IPS-11a (cell line): ENCODE measurements at regions not wholly inside any gene's neighbourhood (a gene's known extent, or its start where the extent isn't known, plus 50 kb on each side); places are given as distances from the start of the nearest gene placed in this dataset.

Experiments
- H3K4me3 ChIP-seq: one replicate; pipeline ENCODE4 v1.5.1; 2013; ENCODE audit warnings: low read depth, low read length, control low read depth

DNA sequence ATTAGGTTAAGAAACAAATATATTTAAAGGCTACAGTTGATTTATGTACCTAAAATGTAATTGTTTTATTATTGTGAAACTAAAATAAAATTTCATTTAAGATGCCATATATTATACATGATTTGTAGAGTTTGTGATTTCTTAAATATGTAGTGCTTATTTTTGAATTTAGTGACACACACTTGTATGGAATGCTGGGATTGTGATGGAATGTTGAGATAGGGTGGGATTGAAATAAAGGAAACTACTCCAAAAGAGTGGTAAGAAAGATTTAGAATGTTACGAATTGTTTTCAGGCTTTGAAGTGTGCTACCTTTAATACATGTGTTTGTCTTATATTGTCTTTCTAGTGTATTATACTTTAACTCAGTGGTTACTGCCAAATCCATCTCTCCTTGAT lies 330.3 kb upstream of the PITX2 start:
- H3K4me3 ChIP-seq, result no peak overlapping the region

DNA sequence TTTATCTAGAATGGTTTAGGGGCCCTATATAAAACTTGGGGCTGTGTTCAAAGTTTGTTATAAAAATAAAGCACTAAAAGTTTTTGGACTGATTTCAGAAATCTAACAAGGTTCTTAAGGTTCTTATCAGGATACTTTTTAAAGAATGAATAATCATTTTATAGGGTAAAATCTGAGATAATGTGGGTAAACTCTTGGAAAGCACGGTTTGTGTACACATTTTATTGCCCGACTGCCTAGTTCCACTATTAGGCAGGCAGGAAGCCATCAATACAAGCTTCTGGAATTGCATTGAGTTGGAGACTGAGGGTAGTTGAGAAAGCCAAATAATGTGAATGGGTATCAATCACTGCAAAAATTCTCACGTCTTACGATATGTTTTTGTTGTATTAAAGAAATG lies 331.0 kb upstream of the PITX2 start:
- H3K4me3 ChIP-seq, result no peak overlapping the region

DNA sequence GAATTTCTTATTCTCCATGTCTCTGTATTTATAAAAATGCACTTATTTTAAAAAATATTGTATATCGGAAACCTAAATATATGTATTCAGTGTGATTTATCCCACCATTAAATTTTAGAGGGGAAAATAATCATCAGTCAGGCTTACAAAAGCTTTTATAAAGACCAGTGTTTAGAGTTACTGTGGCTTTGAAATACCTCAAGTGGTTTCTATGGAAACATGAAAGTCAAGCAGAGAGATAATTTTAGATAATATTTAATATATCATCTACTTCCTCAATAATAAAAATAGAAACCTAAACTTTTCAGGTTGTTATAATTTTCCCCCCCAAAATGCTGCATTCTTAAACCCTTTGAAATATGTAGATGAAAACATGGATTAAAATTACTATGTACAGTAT lies 332.9 kb upstream of the PITX2 start:
- no peak overlapping the region for H3K4me3 ChIP-seq

DNA sequence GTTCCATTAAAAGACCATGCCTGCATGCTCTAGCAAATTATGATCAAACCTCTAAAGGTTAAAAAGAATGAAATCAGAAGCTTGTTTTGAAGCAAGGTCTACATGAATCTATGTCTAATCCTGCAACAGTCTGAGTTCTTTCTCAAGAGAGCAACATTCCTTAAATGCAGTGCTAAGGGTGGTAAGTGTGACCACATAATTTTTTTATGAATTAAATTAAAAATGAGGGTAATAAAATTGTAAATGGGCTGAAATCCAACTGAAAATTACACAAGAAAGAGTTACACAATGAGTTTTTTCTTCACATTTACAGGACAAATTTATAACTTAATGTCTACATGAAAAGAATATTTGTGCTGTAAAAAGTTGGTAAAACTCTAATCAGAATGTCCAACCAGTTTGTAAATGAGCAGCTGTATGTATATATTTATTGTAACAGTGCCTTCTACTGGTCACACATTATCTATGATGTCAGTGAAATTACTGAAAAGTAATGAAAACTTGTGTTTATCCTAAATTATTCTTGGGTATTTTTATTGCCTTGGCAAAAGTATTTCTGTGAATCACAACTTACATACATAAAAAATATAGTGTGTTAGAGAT lies 336.3 kb upstream of the PITX2 start:
- H3K4me3 ChIP-seq, result no peak overlapping the region

DNA sequence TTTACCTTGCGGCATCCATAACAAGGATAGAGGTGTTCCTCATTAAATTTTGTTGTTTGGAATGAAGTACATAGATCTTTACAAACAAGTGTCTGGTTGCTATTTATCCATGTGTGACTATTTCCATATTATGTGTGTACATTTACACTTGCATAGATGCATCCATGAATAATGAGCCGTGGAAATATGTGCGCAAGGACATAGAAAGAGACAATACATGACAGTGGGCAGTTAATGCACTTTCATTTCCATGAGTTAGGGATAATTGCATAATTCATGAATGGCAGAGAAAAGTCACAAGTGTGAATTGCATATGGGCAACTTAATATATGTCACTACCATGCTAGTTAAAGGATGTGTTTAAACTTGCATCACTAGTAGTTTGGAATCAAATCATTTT lies 338.2 kb upstream of the PITX2 start:
- no peak overlapping the region for H3K4me3 ChIP-seq

DNA sequence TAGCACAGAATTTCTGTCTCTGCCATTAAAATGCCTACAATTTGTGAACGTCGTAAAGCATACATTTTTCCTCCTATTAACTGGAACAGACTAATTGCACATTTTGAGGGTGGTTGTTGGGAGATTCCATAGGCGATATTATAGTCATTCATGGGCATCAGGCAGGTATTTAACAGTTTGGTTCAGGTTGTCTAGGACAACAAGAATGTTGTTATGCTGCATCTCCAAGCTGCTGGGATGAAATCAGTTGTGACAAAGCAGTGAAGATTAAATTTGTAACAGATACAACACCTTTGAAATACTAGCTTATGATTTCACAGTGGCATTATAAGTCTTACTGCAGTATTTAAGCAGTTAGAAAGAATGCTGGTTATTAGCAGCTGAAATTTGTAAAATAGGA lies 339.7 kb upstream of the PITX2 start:
- no peak overlapping the region for H3K4me3 ChIP-seq

DNA sequence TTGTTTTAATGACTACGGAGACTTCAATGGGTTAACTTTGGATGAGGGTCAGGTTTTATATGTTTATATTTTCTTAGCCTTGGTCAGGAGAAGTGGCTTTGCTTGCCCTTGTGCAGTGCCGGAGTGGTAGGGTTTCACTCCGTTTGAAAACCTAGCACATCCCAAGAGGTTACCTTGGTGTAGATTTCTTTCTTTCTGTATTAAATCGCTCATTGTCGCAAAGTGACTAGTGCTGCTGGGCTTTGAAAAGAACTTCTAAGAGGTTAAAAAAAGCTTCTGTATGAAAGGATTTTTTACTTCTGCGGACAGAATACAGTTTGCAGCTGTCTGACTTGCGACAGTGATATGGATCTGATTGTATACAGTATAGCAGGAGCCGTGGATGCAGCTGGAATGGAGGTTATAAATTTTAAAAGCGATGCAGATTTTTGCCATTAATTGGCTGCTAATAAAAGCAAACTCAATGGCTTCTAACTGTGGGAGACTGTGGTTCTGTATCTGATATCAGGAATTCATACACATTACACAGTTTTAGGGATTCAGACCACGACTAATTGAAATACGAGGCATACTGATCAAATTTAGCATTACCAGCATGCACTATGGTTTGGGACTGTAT lies 340.9 kb upstream of the PITX2 start:
- no peak overlapping the region for H3K4me3 ChIP-seq

DNA sequence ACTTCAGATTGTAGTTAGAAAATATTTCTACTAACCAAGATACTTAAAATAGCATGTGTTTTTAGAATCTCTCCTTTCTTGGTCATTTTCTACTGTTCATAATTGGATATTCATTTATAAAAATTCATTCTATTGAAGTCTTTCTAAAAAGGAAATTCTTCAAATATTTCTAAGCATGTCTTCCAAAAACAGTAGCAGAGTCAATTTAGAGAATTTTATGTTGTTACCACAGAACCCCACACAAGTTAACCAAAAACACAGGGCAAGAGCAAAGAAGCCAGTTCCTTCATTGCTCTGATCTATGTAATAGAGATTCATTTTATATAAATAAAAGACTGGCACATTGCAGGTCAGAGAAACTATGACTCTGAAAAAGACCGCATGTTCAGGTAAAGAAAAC lies 345.1 kb upstream of the PITX2 start:
- H3K4me3 ChIP-seq, result no peak overlapping the region

DNA sequence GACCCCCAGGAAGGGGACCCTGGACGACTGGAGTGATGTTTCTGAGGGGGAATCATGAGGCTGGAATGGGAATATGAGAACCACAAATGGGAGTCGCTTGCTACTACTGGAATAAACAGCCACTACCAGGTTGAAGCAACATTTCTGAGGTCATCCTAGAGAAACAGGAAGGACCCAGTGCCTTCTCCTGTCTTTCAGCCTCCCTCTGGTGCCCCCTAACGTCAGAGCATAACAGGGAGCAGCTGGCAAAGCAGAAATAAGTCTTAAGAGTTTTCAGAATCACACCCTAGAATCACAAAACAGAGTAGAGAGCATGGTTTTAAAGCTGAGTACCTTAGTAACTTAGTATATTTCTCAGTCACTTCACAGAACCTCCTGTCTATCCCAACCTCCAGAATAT lies 347.8 kb upstream of the PITX2 start:
- H3K4me3 ChIP-seq, result no peak overlapping the region

DNA sequence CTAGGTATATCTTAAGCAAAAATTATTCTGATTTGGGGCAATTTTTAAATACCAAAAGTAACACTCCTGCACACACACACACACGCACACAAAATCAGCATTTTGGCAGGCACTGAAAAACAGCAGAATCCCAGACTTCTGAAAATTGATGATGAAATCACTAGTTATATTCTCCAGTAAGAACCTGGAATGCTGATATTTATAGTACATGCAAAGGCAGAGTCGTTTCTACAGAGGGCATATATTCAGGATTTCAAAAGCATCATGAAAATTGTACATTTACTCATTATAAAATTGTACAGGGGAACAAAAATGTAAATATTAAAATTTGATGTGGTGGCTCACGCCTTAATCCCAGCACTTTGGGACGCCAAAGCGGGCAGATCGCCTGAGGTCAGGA lies 352.5 kb upstream of the PITX2 start:
- H3K4me3 ChIP-seq, result no peak overlapping the region

DNA sequence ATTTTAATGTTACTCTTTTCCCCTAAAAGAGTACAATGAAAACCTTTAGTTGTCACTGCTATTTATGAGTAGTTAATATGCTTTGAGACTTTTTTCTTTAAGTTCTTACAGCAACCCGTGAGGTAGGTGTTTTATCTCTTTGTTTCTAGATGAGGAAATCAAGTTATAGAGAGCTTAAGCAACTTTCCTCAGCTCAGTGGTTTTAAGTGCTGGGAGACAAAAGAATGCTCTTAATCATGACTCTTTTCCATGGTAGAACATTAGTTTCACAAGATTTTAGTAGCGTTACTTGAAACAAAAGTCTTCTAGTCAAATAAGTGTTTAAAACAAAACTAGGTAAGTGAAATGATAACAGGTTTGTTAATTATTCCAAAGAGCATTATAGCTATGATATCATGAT lies 354.7 kb upstream of the PITX2 start:
- H3K4me3 ChIP-seq, result no peak overlapping the region

DNA sequence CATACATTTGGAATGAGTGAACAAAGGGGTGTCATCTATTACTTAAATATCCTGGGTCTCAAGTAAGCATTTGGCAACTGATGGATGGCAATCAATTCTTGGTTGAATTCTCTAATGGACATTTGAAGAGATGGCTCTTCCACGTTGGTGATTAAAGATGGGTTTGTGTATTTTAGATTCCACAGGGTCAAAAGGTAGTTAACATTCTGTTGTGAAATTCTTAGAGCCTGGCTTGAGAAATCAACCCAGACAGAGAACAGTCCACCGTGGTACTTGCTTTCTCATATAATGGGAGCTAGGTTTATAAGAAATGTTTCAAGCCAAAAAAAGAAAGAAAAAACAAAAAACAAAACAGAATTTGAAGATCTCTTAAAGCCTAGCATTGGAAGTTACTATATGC lies 355.9 kb upstream of the PITX2 start:
- H3K4me3 ChIP-seq, result no peak overlapping the region

DNA sequence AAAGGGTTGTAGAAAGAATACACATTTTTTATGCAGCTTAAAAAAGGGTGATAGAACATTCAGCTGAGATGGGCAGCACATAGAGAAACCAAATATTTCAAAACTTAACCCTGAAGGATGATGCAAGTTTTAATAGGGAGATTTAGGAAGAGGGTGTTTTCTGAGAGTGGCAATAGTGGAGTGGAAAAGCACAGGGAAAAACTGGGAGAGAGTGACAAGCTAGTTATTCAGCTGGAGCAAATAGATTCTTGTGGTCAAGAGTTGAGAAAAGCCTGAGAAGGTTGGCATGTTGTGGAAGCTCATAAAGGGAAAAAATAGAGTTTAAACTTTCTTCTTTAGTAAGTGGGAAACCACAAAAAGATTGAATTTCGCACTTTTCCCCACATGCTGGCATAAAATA lies 359.6 kb upstream of the PITX2 start:
- no peak overlapping the region for H3K4me3 ChIP-seq

DNA sequence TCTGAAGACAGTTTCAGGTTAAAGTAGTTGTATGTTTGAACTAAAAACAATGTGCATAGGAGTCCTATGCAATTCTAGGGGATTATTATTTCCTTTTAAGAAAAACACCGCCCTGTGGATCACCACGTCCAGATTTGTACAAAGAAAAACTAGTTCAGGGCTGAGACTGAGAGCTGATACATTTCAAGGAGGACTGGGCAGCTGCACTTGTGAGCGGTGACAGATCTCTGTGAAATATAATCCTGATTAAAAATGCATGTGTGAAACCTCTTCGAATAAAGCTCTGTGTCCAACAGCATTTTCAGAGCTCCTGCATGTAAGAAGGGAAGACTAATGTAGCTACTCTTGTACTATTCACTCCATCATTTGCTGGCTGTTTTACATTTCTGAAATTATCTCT lies 365.8 kb upstream of the PITX2 start:
- no peak overlapping the region for H3K4me3 ChIP-seq

DNA sequence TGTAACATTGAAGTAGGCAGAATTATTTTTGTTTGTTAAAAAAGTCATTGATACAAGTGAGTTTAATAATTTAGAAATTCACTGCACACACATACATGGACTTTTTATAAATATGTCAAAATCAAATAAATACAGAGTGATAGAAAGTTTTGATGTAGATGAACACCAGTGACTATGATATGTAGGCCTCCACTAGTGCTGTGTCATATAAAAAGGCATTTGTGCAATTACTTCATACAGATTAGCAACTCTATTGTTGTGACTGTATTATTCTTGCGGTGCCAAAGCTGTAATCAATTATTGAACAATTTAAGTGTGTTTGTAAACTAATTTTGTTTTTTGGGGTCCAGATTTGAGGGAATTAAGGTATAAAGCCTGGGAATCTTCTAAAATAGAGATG lies 366.2 kb upstream of the PITX2 start:
- H3K4me3 ChIP-seq, result no peak overlapping the region

DNA sequence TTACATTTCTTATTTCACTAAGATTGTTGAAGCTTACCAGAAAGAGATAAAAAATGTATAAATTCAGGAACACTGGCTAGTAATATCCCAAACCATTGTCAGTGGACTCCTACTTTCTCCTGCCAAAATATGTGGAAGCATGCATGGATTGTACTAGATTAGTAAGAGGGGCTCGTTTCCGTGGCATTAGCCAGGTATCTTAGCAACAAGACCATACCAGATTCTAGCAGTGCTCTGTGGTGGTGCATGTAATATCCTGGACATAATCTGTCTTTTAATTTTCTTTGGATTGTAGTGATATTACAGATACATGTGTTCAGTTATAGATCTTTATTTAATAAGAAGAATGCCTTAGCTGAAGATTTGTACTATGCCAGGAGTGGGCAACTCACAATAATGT lies 371.9 kb upstream of the PITX2 start:
- no peak overlapping the region for H3K4me3 ChIP-seq

DNA sequence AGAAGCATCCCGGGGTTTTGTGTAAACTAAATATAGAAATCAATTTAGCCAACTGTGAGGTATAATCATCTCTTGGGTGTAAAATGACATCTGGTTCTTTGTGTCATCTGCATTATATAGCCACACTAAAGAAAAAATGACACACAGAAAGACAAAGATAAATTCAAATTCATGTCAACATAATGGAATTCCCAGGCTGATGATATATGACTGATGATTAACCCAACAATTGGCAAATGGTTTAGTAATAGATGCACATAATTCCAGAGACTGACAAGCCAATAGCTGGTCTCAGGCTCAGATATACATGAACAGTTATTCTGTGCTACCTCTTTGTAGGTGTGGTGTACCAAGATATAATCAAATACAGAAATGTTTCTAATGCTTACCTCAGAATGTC lies 375.4 kb upstream of the PITX2 start:
- H3K4me3 ChIP-seq, result no peak overlapping the region

DNA sequence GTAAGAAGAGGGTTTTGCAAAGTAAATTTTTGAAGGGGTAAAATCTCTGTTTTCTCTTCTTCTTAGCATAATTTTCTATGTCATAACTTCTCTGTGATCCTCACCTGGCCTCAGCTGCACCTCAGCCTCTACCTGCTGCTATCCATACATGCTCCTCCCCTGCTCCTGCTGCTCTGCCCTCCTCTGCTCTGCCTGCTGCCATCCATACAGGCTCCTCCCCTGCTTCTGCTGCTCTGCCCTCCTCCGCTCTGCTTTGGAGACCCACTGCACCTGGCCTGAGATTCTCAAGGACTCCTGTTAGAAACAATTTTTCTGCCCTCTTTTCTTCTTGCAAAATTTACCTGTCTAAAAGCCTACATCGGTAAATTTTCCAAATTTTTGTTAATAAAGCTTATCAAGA lies 388.6 kb upstream of the PITX2 start:
- H3K4me3 ChIP-seq, result no peak overlapping the region

DNA sequence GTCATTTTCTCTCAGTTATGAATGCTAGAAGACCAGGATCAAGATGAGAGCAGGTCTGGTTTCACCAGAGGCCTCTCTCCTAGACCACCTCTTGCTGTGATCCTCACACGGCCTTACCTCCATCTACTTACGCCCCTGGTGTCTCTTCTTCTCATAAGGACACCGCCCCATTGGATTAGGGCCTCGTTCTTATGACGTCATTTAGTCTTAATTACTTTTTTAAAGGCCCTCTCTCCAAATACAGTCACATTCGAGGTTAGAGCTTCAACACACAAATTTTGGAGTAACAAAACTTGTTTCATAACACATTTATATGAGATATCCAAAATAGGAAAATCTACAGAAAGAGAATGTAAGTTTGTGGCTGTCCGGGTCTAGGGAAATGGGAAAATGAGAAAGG lies 391.0 kb upstream of the PITX2 start:
- H3K4me3 ChIP-seq, result no peak overlapping the region

DNA sequence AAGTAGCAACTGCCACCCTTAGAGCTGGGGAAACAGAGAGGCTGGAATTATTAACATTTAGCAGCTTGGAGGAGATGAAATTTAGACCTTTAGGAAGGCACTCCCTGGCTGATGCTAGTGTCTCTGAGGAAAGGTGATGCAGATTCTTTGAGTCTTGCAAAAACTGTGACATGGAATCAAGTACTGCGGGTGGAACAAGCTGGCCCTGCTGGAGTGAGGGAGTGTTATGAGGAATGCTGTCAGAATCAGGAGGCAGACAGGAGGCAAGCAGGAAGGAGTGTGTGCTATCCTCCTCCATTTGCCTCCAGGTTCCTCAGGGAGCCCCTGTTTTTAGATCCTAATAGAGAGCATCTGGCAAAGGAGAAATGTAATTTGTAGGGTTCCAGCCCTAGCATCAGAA lies 391.7 kb upstream of the PITX2 start:
- no peak overlapping the region for H3K4me3 ChIP-seq

DNA sequence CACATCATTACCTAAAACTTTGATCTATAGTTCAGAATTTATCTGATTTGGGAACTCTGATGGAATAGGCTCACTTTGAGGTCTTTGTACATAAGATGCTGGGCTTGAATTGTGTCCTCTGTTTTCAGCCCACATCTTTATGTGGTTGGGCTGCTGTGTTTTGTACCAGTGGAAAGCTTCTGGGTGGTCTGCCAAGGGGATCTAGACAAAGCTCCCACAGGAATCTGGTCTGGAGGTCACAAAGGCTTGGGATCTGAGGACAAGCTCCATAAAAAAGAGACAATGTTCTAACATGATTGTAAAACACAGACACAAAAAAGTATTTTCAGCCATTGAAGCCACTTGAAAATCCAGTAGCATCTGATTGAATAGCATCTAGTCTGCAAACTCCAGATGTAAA lies 393.5 kb upstream of the PITX2 start:
- H3K4me3 ChIP-seq, result no peak overlapping the region

DNA sequence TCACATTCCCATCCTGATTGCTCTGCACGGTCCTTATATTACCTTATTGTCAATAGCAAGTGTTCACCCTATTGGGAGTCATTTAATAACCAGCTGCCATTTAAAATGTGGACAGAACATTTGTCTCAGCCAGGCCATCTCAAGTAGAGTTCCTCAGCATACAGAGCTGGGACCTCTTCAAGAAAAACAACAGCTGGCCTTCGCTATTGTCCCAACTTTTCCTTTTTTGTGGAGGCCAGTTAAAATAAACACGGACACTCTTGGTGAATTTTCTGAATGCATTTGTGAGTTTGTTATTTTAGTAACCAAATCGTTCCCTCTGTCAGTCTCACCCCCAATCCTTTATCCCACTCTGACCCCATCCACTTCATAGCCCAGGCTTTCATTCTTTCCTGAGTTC lies 395.3 kb upstream of the PITX2 start:
- H3K4me3 ChIP-seq, result no peak overlapping the region

DNA sequence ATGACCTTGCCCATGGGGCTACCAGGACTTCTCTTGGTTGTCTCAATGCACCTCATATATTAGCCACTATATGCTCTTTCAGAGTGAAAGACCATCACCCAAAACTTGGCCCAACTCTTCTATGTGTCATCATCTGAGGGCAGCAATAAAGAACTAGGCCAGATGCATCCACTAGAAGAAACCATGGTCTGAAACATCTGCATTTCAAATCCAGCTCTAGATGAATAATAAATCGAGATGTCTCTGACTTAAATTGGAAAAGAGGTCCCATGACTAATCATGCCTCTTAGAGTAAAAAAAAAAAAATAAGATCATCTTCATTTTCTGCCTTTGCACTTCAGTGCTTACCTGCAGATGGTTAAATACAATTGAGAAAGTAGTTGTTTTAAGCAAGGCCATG lies 397.6 kb upstream of the PITX2 start:
- H3K4me3 ChIP-seq, result no peak overlapping the region
